PFSK-1 (cell line): ENCODE measurements at regions not wholly inside any gene's neighbourhood (a gene's known extent, or its start where the extent isn't known, plus 50 kb on each side); places are given as distances from the start of the nearest gene placed in this dataset.

Source experiments
- FOXP2 ChIP-seq: optimal IDR thresholded peaks from 2 replicates; pipeline ENCODE3; 2011; ENCODE audit warnings: borderline replicate concordance, control low read depth, inconsistent platforms; ENCODE audit not compliant: insufficient read depth; ENCODE audit errors: extremely low read length, extremely low read depth
- POLR2AphosphoS5 ChIP-seq: IDR thresholded peaks from 2 replicates; pipeline ENCODE4 v1.6.1; 2012; ENCODE audit warnings: low read depth, mild to moderate bottlenecking, control low read depth, low read length, moderate library complexity
- REST ChIP-seq, 2 experiments: IDR thresholded peaks; 2 replicates each; pipeline versions ENCODE4 v1.6.1 to v1.8.0; 2011 to 2012; ENCODE audit warnings: low read depth in 2 of 2, low read length in 2 of 2, control low read depth in 1 of 2, inconsistent platforms in 1 of 2, mild to moderate bottlenecking in 1 of 2, moderate library complexity in 1 of 2; ENCODE audit not compliant: insufficient read depth in 1 of 2
- SIN3A ChIP-seq: IDR thresholded peaks from 2 replicates; pipeline ENCODE4 v1.6.1; 2012; ENCODE audit warnings: mild to moderate bottlenecking, low read length, moderate library complexity, borderline replicate concordance; ENCODE audit not compliant: insufficient read depth
- TAF1 ChIP-seq: IDR thresholded peaks from 2 replicates; pipeline ENCODE4 v1.6.1; 2012; ENCODE audit warnings: low read length, control low read depth, borderline replicate concordance; ENCODE audit not compliant: insufficient read depth

GRCh38 chr13:106755542-106755941 is 187.6 kb upstream of the ARGLU1 start:
- no peak for TF ChIP-seq TAF1
- no peak for TF ChIP-seq FOXP2
- no peak for TF ChIP-seq REST (IDR thresholded peaks at IDR 0.05; ENCODE audit: insufficient read depth in 1 of 2, low read depth in 2 of 2, low read length in 2 of 2)
- no peak for TF ChIP-seq SIN3A
- TF ChIP-seq POLR2AphosphoS5 = no peak

- TF ChIP-seq TAF1 (no peak), POLR2AphosphoS5 (no peak), FOXP2 (no peak), SIN3A (no peak), REST (IDR thresholded peaks at IDR 0.05; ENCODE audit: insufficient read depth in 1 of 2, low read depth in 2 of 2, low read length in 2 of 2) (no peak)
Observed at GRCh38 chr13:106753251-106753650, 185.3 kb upstream of the ARGLU1 start.

- TF ChIP-seq REST (IDR thresholded peaks at IDR 0.05; ENCODE audit: insufficient read depth in 1 of 2, low read depth in 2 of 2, low read length in 2 of 2) = no peak
- TF ChIP-seq POLR2AphosphoS5 = no peak
- no peak for TF ChIP-seq TAF1
- TF ChIP-seq SIN3A = no peak
- no peak for TF ChIP-seq FOXP2
Observed at GRCh38 chr13:106752584-106753170, 184.7 kb upstream of the ARGLU1 start.

GRCh38 chr13:106748785-106749184 is 180.8 kb upstream of the ARGLU1 start:
- TF ChIP-seq TAF1 (no peak), POLR2AphosphoS5 (no peak), FOXP2 (no peak), REST (IDR thresholded peaks at IDR 0.05; ENCODE audit: insufficient read depth in 1 of 2, low read depth in 2 of 2, low read length in 2 of 2) (no peak), SIN3A (no peak)
